Thymus (tissue), 11 donors: ENCODE measurements at regions not wholly inside any gene's neighbourhood (a gene's known extent, or its start where the extent isn't known, plus 50 kb on each side); places are given as distances from the start of the nearest gene placed in this dataset.

Experiments used
- DNase-seq, 9 donors: peaks; one replicate each; pipeline ENCODE4 v3.0.0-alpha.2; 2013; ENCODE audit warnings: low spot score in 9 of 9, low read depth in 6 of 9, missing footprints in 1 of 9
- H3K27ac ChIP-seq, 2 donors: one replicate each; pipeline ENCODE4 v1.5.1; 2013; ENCODE audit warnings: control low read depth in 1 of 2, low read depth in 1 of 2, low read length in 1 of 2, mild to moderate bottlenecking in 1 of 2, moderate library complexity in 1 of 2
- H3K27me3 ChIP-seq, 2 donors: one replicate each; pipeline ENCODE4 v1.5.1; 2013; ENCODE audit warnings: low read length in 1 of 2; ENCODE audit not compliant: control insufficient read depth in 2 of 2, insufficient read depth in 1 of 2
- H3K36me3 ChIP-seq, 2 donors: one replicate each; pipeline ENCODE4 v1.5.1; 2013; ENCODE audit warnings: low read length in 1 of 2, mild to moderate bottlenecking in 1 of 2, moderate library complexity in 1 of 2; ENCODE audit not compliant: control insufficient read depth in 2 of 2, insufficient read depth in 2 of 2
- H3K4me1 ChIP-seq, 2 donors: one replicate each; pipeline ENCODE4 v1.5.1; 2013; ENCODE audit warnings: low read length in 2 of 2; ENCODE audit not compliant: control insufficient read depth in 2 of 2, insufficient read depth in 2 of 2
- H3K4me3 ChIP-seq, 2 donors: one replicate each; pipeline ENCODE4 v1.5.1; 2013; ENCODE audit warnings: low read length in 2 of 2, control low read depth in 1 of 2, mild to moderate bottlenecking in 1 of 2
- H3K9me3 ChIP-seq, 2 donors: one replicate each; pipeline ENCODE4 v1.5.1; 2013; ENCODE audit warnings: low read length in 1 of 2, mild to moderate bottlenecking in 1 of 2; ENCODE audit not compliant: control insufficient read depth in 2 of 2, insufficient read depth in 1 of 2
- WGBS: extraction: QIAGEN DNeasy Blood & Tissue Kit; methylation state at CpG from one replicate; pipeline ENCODE4 v1.1.7; 2013; 5-methylcytosine and 5-hydroxymethylcytosine counted together
- donor health status: healthy.

DNA sequence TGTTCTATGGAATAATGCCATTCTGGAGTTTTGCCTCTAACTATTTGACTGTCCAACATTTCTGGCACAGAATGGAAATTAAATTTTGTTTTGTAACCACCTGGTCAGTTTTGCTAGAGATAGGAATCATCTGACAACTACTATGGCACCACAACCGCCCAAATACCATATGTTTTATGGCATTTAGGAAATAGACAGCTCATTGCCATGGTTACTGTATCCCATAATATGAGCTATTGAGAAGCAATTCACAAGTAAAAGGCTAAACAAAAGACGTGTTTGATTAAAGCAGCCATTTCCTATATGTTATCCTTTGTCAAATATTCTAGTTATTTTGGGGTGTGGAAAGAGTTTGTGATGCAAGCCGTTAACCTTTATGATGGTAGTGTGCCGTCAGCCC is 1105.3 kb upstream of the LCORL start:
- no peak for DNase-seq
- WGBS, result 89% methylated on average over 4 of the region's 4 CpGs
- H3K36me3 ChIP-seq, result no peaks in the 10 kb centered on the region
- no peaks in the 10 kb centered on the region for H3K9me3 ChIP-seq
- no peak overlapping the region for H3K27ac ChIP-seq
- no peak overlapping the region for H3K4me3 ChIP-seq
- no peaks in the 10 kb centered on the region for H3K4me1 ChIP-seq
- H3K27me3 ChIP-seq, result no peaks in the 10 kb centered on the region

GRCh38 chr4:19123681-19124080 is 1102.1 kb upstream of the LCORL start:
- H3K9me3 ChIP-seq, result no peaks in the 10 kb centered on the region
- no peaks in the 10 kb centered on the region for H3K36me3 ChIP-seq
- no peaks in the 10 kb centered on the region for H3K27me3 ChIP-seq
- no peak for DNase-seq
- no peaks in the 10 kb centered on the region for H3K4me1 ChIP-seq
- 85% methylated on average over 4 of the region's 4 CpGs for WGBS
- no peak overlapping the region for H3K27ac ChIP-seq
- H3K4me3 ChIP-seq, result no peak overlapping the region

DNA sequence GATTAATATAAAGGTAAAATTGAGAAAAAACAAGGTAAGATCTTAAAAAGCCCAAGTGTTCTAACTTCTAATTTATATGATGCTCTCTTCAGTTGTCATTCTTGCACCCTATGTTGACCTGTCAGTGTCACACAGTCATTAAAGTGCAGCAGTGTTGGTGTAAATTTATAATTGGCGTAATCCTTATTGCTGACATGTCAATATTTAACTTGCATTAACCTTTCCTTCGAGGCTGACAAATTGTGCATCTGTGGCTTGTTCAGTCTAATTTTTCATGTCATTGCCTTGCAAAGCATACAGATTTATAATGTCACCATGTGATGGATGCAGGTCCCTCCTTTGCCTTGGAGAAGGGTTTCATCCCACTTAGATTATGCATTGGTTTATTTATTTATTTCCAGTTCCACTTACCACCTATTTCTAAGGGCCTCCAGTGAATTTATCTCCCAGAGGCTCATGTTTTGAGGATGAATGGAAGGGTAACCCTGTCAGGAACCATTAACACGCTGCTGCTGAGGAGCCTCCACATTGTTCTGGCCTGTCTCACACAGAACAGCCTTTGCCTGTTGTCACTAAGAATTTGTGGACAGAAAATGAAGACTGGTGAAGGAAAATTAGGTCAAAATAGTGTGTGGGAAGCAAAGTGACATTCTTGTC is 1098.5 kb upstream of the LCORL start:
- Histone ChIP-seq H3K4me3 (no peak overlapping the region), H3K4me1 (no peaks in the 10 kb centered on the region), H3K36me3 (no peaks in the 10 kb centered on the region), H3K27ac (no peak overlapping the region), H3K27me3 (no peaks in the 10 kb centered on the region), H3K9me3 (no peaks in the 10 kb centered on the region)
- DNase-seq, result no peak
- 82% methylated on average over 3 of the region's 3 CpGs for WGBS

GRCh38 chr4:19117022-19117421 is 1095.5 kb upstream of the LCORL start:
- H3K9me3 ChIP-seq, result no peaks in the 10 kb centered on the region
- no peaks in the 10 kb centered on the region for H3K4me1 ChIP-seq
- DNase-seq, result no peak
- H3K27ac ChIP-seq, result no peak overlapping the region
- H3K4me3 ChIP-seq, result no peak overlapping the region
- 78% methylated on average over 2 of the region's 2 CpGs for WGBS
- no peaks in the 10 kb centered on the region for H3K36me3 ChIP-seq
- no peaks in the 10 kb centered on the region for H3K27me3 ChIP-seq

DNA sequence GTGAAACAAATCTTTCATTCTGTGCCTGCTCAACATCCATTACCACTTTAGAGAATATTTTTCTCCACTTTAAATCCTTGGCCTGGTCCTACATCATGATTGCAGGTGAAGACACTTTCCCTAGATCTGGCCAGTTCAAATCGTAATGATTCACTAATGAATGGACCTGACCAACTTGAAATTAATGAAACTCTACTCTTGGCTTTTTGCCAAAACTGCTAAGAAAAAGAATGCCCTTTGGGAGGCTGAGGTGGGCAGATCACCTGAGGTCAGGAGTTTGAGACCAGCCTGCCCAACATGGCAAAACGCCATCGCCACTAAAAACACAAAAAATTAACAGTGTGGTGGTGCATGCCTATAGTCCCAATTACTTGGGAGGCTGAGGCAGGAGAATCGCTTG is 1082.6 kb upstream of the LCORL start:
- no peaks in the 10 kb centered on the region for H3K36me3 ChIP-seq
- H3K4me3 ChIP-seq, result no peak overlapping the region
- WGBS, result 93% methylated on average over 4 of the region's 4 CpGs
- no peaks in the 10 kb centered on the region for H3K4me1 ChIP-seq
- no peak overlapping the region for H3K27ac ChIP-seq
- H3K9me3 ChIP-seq, result peaks cover 0 to 3% of the 10 kb centered on the region in 2 donors
- no peak for DNase-seq
- no peaks in the 10 kb centered on the region for H3K27me3 ChIP-seq

- no peak for DNase-seq
- WGBS, result 71% methylated on average over 5 of the region's 5 CpGs
- Histone ChIP-seq H3K9me3 (no peaks in the 10 kb centered on the region), H3K4me1 (no peaks in the 10 kb centered on the region), H3K27ac (no peak overlapping the region), H3K4me3 (no peak overlapping the region), H3K27me3 (no peaks in the 10 kb centered on the region), H3K36me3 (no peaks in the 10 kb centered on the region)
These were observed 1074.0 kb upstream of the LCORL start for GRCh38 chr4:19095491-19096046.

- no peak for DNase-seq
- Histone ChIP-seq H3K4me1 (no peaks in the 10 kb centered on the region), H3K27ac (no peak overlapping the region), H3K4me3 (no peak overlapping the region), H3K27me3 (no peaks in the 10 kb centered on the region), H3K9me3 (no peaks in the 10 kb centered on the region), H3K36me3 (no peaks in the 10 kb centered on the region)
- WGBS, result 43% methylated on average over 2 of the region's 2 CpGs
These were observed 1072.4 kb upstream of the LCORL start for GRCh38 chr4:19093951-19094350.

DNA sequence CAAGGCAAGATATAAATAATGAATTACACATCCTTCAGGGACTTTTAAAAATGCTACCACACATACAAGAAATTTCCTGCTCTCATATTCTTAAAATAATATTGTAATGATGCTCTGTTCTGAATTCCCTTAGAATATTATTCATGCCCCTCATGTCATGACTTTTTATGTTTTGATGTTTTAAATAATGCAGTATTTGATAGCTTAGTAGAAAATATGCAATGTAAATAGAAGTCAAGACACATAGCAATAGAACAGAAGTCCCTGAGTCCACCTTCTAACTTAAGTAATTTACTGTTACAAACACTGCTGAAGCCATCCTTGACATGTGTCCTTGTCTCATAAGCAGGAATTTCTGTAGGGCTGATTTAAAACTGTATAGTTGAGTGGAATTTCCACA is 1071.2 kb upstream of the LCORL start:
- Histone ChIP-seq H3K4me3 (no peak overlapping the region), H3K9me3 (no peaks in the 10 kb centered on the region), H3K27ac (no peak overlapping the region), H3K27me3 (no peaks in the 10 kb centered on the region), H3K4me1 (no peaks in the 10 kb centered on the region), H3K36me3 (no peaks in the 10 kb centered on the region)
- DNase-seq, result no peak

GRCh38 chr4:19074036-19074435 is 1052.5 kb upstream of the LCORL start:
- Histone ChIP-seq H3K9me3 (no peaks in the 10 kb centered on the region), H3K4me3 (no peak overlapping the region), H3K27me3 (no peaks in the 10 kb centered on the region), H3K4me1 (no peaks in the 10 kb centered on the region), H3K36me3 (no peaks in the 10 kb centered on the region), H3K27ac (no peak overlapping the region)
- 98% methylated on average over 2 of the region's 2 CpGs for WGBS
- DNase-seq, result no peak
